ENCODE measurements at regions not wholly inside any gene's neighbourhood (a gene's known extent, or its start where the extent isn't known, plus 50 kb on each side); places are given as distances from the start of the nearest gene placed in this dataset.

DNA sequence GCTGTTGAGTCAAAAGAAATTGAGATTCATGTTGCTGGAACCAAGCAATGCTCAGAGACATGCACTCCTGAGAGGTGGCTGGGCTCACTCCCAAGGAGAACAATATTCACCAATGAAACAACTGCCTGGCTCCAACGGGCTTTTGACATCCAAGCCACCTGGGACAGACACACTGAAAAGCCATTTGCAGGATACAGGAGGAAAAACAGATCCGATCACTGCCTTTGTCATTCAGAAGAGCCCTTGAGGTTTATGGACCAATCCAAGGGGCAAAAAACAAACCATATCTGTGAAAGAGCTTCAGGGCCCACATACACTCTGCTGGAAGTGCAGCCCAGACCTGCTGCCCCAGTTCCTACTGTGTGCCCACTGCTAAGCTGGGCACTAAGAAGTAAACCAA is 277.5 kb downstream of the NUAK1 start (continued):
- TF ChIP-seq, protein P1, sequence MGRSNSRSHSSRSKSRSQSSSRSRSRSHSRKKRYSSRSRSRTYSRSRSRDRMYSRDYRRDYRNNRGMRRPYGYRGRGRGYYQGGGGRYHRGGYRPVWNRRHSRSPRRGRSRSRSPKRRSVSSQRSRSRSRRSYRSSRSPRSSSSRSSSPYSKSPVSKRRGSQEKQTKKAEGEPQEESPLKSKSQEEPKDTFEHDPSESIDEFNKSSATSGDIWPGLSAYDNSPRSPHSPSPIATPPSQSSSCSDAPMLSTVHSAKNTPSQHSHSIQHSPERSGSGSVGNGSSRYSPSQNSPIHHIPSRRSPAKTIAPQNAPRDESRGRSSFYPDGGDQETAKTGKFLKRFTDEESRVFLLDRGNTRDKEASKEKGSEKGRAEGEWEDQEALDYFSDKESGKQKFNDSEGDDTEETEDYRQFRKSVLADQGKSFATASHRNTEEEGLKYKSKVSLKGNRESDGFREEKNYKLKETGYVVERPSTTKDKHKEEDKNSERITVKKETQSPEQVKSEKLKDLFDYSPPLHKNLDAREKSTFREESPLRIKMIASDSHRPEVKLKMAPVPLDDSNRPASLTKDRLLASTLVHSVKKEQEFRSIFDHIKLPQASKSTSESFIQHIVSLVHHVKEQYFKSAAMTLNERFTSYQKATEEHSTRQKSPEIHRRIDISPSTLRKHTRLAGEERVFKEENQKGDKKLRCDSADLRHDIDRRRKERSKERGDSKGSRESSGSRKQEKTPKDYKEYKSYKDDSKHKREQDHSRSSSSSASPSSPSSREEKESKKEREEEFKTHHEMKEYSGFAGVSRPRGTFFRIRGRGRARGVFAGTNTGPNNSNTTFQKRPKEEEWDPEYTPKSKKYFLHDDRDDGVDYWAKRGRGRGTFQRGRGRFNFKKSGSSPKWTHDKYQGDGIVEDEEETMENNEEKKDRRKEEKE (IDR thresholded peaks at IDR 0.05): no peak
- TF ChIP-seq NRF1 (conservative IDR thresholded peaks at IDR 0.05; ENCODE audit: low read depth, low read length) (no peak), NFYB (IDR thresholded peaks at IDR 0.05; ENCODE audit: insufficient read depth, low read depth, low read length) (no peak), RUNX3 (IDR thresholded peaks at IDR 0.05; ENCODE audit: low read length) (no peak), BHLHE40 (IDR thresholded peaks at IDR 0.05; ENCODE audit: borderline replicate concordance in 1 of 2, low read depth in 2 of 2, low read length in 1 of 2) (no peak), RELA (IDR thresholded peaks at IDR 0.05; ENCODE audit: borderline replicate concordance, partially characterized antibody) (no peak), NR2F1 (conservative IDR thresholded peaks at IDR 0.05) (no peak), FOXM1 (IDR thresholded peaks at IDR 0.05; ENCODE audit: low read depth, low read length) (no peak)

DNA sequence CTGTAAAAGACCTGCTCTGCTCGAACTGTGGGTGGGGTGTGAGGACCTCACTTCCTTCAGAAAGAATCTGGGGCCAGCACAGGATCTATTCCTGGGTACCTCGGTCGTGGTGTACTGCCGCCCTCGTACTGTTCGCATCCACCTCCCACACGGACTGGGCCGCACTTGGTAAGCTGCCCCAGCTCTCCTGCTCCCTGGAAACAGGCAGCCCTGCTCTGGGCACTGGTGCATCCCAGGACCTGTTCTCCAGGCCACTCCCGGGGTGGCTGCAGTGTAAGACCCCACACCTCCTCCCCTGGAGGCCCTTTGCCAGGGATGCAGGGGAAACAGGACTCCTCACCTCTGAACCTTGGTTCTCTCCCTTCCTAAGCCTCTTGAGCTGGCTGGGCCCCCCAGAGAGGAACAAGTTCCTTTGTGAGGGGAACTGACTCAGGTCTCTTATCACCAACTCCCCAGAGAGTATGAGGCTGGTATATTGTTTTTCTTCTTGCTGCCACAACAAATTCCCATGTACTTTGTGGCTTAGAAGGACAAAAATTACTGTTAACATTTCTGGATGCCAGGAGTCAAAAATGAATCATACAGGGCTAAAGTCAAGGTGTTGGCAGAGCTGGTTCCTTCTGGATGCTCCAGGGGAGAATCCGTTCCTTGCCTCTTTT is 276.5 kb downstream of the NUAK1 start:
- intact Hi-C loops (cut with micrococcal nuclease; ENCODE audit: unreplicated experiment) (no loop called here), in situ Hi-C loops (cut with MboI) (no loop called here)
- no peaks in the 10 kb centered on the region for H3K9me3 ChIP-seq (replicated peaks; ENCODE audit: control insufficient read depth, insufficient read depth, low read length)
- TF ChIP-seq, protein P2, sequence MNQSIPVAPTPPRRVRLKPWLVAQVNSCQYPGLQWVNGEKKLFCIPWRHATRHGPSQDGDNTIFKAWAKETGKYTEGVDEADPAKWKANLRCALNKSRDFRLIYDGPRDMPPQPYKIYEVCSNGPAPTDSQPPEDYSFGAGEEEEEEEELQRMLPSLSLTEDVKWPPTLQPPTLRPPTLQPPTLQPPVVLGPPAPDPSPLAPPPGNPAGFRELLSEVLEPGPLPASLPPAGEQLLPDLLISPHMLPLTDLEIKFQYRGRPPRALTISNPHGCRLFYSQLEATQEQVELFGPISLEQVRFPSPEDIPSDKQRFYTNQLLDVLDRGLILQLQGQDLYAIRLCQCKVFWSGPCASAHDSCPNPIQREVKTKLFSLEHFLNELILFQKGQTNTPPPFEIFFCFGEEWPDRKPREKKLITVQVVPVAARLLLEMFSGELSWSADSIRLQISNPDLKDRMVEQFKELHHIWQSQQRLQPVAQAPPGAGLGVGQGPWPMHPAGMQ (IDR thresholded peaks at IDR 0.05; ENCODE audit: borderline replicate concordance): no peak
- TF ChIP-seq NBN (IDR thresholded peaks at IDR 0.05): no peak
- TF ChIP-seq TCF12 (IDR thresholded peaks at IDR 0.05; ENCODE audit: low read depth, low read length): no peak
- TF ChIP-seq SUZ12 (IDR thresholded peaks at IDR 0.05; ENCODE audit: unreplicated experiment): no peak
- TF ChIP-seq NFYA (IDR thresholded peaks at IDR 0.05; ENCODE audit: borderline replicate concordance, low read depth, low read length): no peak
- no peak for TF ChIP-seq KLF5 (IDR thresholded peaks at IDR 0.05; ENCODE audit: partially characterized antibody)
- DNase-seq (ENCODE audit: low read depth, low spot score) (no peak), ATAC-seq (no peak), FAIRE-seq (no peak)
- ChIA-PET RAD21 (ENCODE audit: unreplicated experiment) (interaction anchor here (0.5 kb wide), 1 partner anchor 417 kb away, joined by 4 read pairs; no protein-coding TSS in a partner anchor), SMC1A (ENCODE audit: uncharacterized antibody, unreplicated experiment) (no interaction called here), CTCF (no interaction called here), POLR2A (no interaction called here)
- no peaks in the 10 kb centered on the region for H3K79me2 ChIP-seq (ENCODE audit: control insufficient read depth, insufficient read depth, low read length)
- 55% methylated on average over 10 of the region's 10 CpGs for WGBS (ENCODE audit: insufficient coverage, insufficient replicate concordance, low lambda C conversion rate, missing lambda C conversion rate)
- H3K4me3 ChIP-seq: no peak overlapping the region
- H4K20me1 ChIP-seq (ENCODE audit: control insufficient read depth, insufficient read depth): no peaks in the 10 kb centered on the region
- no peaks in the 10 kb centered on the region for H3K27me3 ChIP-seq (replicated peaks in 1 of 2; ENCODE audit: control insufficient read depth in 2 of 2, insufficient read depth in 2 of 2, low read length in 1 of 2)
- H3K36me3 ChIP-seq (ENCODE audit: control insufficient read depth in 2 of 2, insufficient read depth in 2 of 2, low read length in 1 of 2): no peaks in the 10 kb centered on the region
- H3K4me1 ChIP-seq (ENCODE audit: control insufficient read depth, insufficient read depth, low read length): no peaks in the 10 kb centered on the region
- no peak overlapping the region for H2AFZ ChIP-seq (ENCODE audit: control insufficient read depth, low read depth, low read length)
- no peak overlapping the region for H3K27ac ChIP-seq (ENCODE audit: control insufficient read depth, insufficient read depth)
- H3K4me2 ChIP-seq (ENCODE audit: control insufficient read depth, insufficient read depth): no peak overlapping the region
- BruUV-seq (replicated peaks): no TSS peak
- no peak overlapping the region for H3K9ac ChIP-seq (ENCODE audit: control insufficient read depth, insufficient read depth, low read length)
